AG09309 (cell line): ENCODE measurements at regions not wholly inside any gene's neighbourhood (a gene's known extent, or its start where the extent isn't known, plus 50 kb on each side); places are given as distances from the start of the nearest gene placed in this dataset.

Experiments
- DNase-seq: peaks from one replicate; pipeline ENCODE4 v3.0.0-alpha.2; 2010; ENCODE audit warnings: low read depth
- H3K4me3 ChIP-seq: 2 replicates; pipeline ENCODE4 v1.5.1; 2011; ENCODE audit warnings: mild to moderate bottlenecking, low read depth, low read length, moderate library complexity; ENCODE audit not compliant: control insufficient read depth
- CTCF ChIP-seq: IDR thresholded peaks from 2 replicates; pipeline ENCODE4 v1.5.1; 2011; ENCODE audit warnings: mild to moderate bottlenecking, low read depth, low read length, inconsistent platforms; ENCODE audit not compliant: insufficient read depth, control insufficient read depth; ENCODE audit errors: missing control alignments

GRCh38 chr12:90244232-90244631 is 535.6 kb upstream of the ATP2B1 start:
- no peak for DNase-seq
- TF ChIP-seq CTCF: no peak
- no peak overlapping the region for H3K4me3 ChIP-seq

- no peak overlapping the region for H3K4me3 ChIP-seq
- no peak for TF ChIP-seq CTCF
- no peak for DNase-seq
Measured at GRCh38 chr12:90243211-90243610, 534.6 kb upstream of the ATP2B1 start.

GRCh38 chr12:90239732-90240260 is 531.2 kb upstream of the ATP2B1 start:
- H3K4me3 ChIP-seq: no peak overlapping the region
- no peak for DNase-seq
- no peak for TF ChIP-seq CTCF

GRCh38 chr12:90238663-90239271 is 530.1 kb upstream of the ATP2B1 start:
- no peak for DNase-seq
- no peak for TF ChIP-seq CTCF
- H3K4me3 ChIP-seq: no peak overlapping the region

- H3K4me3 ChIP-seq: no peak overlapping the region
- TF ChIP-seq CTCF: no peak
- DNase-seq: no peak
Measured at GRCh38 chr12:90237841-90238240, 529.2 kb upstream of the ATP2B1 start.

- DNase-seq: peak; percentile 23
- no peak overlapping the region for H3K4me3 ChIP-seq
- TF ChIP-seq CTCF: no peak
Measured at GRCh38 chr12:90235642-90236041, 527.0 kb upstream of the ATP2B1 start.
